ENCODE measurements at regions not wholly inside any gene's neighbourhood (a gene's known extent, or its start where the extent isn't known, plus 50 kb on each side); places are given as distances from the start of the nearest gene placed in this dataset.

- no peaks in the 10 kb centered on the region for H3K27me3 ChIP-seq (ENCODE audit: control insufficient read depth, insufficient read depth, low read length)
- H3K36me3 ChIP-seq (ENCODE audit: control insufficient read depth, insufficient read depth, low read length): no peaks in the 10 kb centered on the region
- peaks cover 15% of the 10 kb centered on the region; the same call in 1 of the 2 replicates for H3K9me3 ChIP-seq (ENCODE audit: control insufficient read depth, insufficient read depth, low read length)
- H3K4me1 ChIP-seq (ENCODE audit: control insufficient read depth, insufficient read depth, low read length): peaks cover 5% of the 10 kb centered on the region; the same call in 1 of the 2 replicates
- H3K27ac ChIP-seq (ENCODE audit: low read depth, low read length): no peak overlapping the region
- no peak overlapping the region for H3K9ac ChIP-seq (ENCODE audit: low read depth, low read length)
- no peak overlapping the region for H3K4me3 ChIP-seq (ENCODE audit: low read depth, low read length)
These were observed 229.4 kb downstream of the MID1IP1 start for GRCh38 chrX:39030636-39031035.

- Histone ChIP-seq H3K9ac (ENCODE audit: low read depth, low read length) (no peak overlapping the region), H3K27me3 (ENCODE audit: control insufficient read depth, insufficient read depth, low read length) (no peaks in the 10 kb centered on the region), H3K9me3 (ENCODE audit: control insufficient read depth, insufficient read depth, low read length) (0 out of 2 replicates have a peak, but pooled peaks cover 2% of the 10 kb centered on the region), H3K4me3 (ENCODE audit: low read depth, low read length) (no peak overlapping the region), H3K27ac (ENCODE audit: low read depth, low read length) (no peak overlapping the region), H3K36me3 (ENCODE audit: control insufficient read depth, insufficient read depth, low read length) (no peaks in the 10 kb centered on the region), H3K4me1 (ENCODE audit: control insufficient read depth, insufficient read depth, low read length) (no peaks in the 10 kb centered on the region)
These were observed 238.6 kb downstream of the MID1IP1 start for GRCh38 chrX:39039890-39040289.

GRCh38 chrX:39043838-39044550 lies 242.7 kb downstream of the MID1IP1 start:
- H3K36me3 ChIP-seq (ENCODE audit: control insufficient read depth, insufficient read depth, low read length): no peaks in the 10 kb centered on the region
- no peak overlapping the region for H3K4me3 ChIP-seq (ENCODE audit: low read depth, low read length)
- H3K9me3 ChIP-seq (ENCODE audit: control insufficient read depth, insufficient read depth, low read length): no peaks in the 10 kb centered on the region
- no peaks in the 10 kb centered on the region for H3K4me1 ChIP-seq (ENCODE audit: control insufficient read depth, insufficient read depth, low read length)
- H3K27ac ChIP-seq (ENCODE audit: low read depth, low read length): no peak overlapping the region
- no peak overlapping the region for H3K9ac ChIP-seq (ENCODE audit: low read depth, low read length)
- H3K27me3 ChIP-seq (ENCODE audit: control insufficient read depth, insufficient read depth, low read length): no peaks in the 10 kb centered on the region

GRCh38 chrX:39047174-39047573 lies 245.9 kb downstream of the MID1IP1 start:
- Histone ChIP-seq H3K4me1 (ENCODE audit: control insufficient read depth, insufficient read depth, low read length) (no peaks in the 10 kb centered on the region), H3K9ac (ENCODE audit: low read depth, low read length) (no peak overlapping the region), H3K9me3 (ENCODE audit: control insufficient read depth, insufficient read depth, low read length) (no peaks in the 10 kb centered on the region), H3K4me3 (ENCODE audit: low read depth, low read length) (no peak overlapping the region), H3K27ac (ENCODE audit: low read depth, low read length) (no peak overlapping the region), H3K36me3 (ENCODE audit: control insufficient read depth, insufficient read depth, low read length) (no peaks in the 10 kb centered on the region), H3K27me3 (ENCODE audit: control insufficient read depth, insufficient read depth, low read length) (no peaks in the 10 kb centered on the region)

GRCh38 chrX:39049975-39050374 lies 248.7 kb downstream of the MID1IP1 start:
- Histone ChIP-seq H3K36me3 (ENCODE audit: control insufficient read depth, insufficient read depth, low read length) (no peaks in the 10 kb centered on the region), H3K27ac (ENCODE audit: low read depth, low read length) (no peak overlapping the region), H3K4me1 (ENCODE audit: control insufficient read depth, insufficient read depth, low read length) (no peaks in the 10 kb centered on the region), H3K9ac (ENCODE audit: low read depth, low read length) (no peak overlapping the region), H3K27me3 (ENCODE audit: control insufficient read depth, insufficient read depth, low read length) (no peaks in the 10 kb centered on the region), H3K9me3 (ENCODE audit: control insufficient read depth, insufficient read depth, low read length) (no peaks in the 10 kb centered on the region), H3K4me3 (ENCODE audit: low read depth, low read length) (no peak overlapping the region)

GRCh38 chrX:39050427-39050826 lies 249.2 kb downstream of the MID1IP1 start:
- no peaks in the 10 kb centered on the region for H3K9me3 ChIP-seq (ENCODE audit: control insufficient read depth, insufficient read depth, low read length)
- no peaks in the 10 kb centered on the region for H3K27me3 ChIP-seq (ENCODE audit: control insufficient read depth, insufficient read depth, low read length)
- no peak overlapping the region for H3K9ac ChIP-seq (ENCODE audit: low read depth, low read length)
- H3K27ac ChIP-seq (ENCODE audit: low read depth, low read length): no peak overlapping the region
- H3K4me1 ChIP-seq (ENCODE audit: control insufficient read depth, insufficient read depth, low read length): no peaks in the 10 kb centered on the region
- H3K4me3 ChIP-seq (ENCODE audit: low read depth, low read length): no peak overlapping the region
- no peaks in the 10 kb centered on the region for H3K36me3 ChIP-seq (ENCODE audit: control insufficient read depth, insufficient read depth, low read length)

- H3K4me1 ChIP-seq (ENCODE audit: control insufficient read depth, insufficient read depth, low read length): no peaks in the 10 kb centered on the region
- H3K9me3 ChIP-seq (ENCODE audit: control insufficient read depth, insufficient read depth, low read length): no peaks in the 10 kb centered on the region
- H3K9ac ChIP-seq (ENCODE audit: low read depth, low read length): no peak overlapping the region
- no peaks in the 10 kb centered on the region for H3K36me3 ChIP-seq (ENCODE audit: control insufficient read depth, insufficient read depth, low read length)
- H3K27me3 ChIP-seq (ENCODE audit: control insufficient read depth, insufficient read depth, low read length): no peaks in the 10 kb centered on the region
- H3K27ac ChIP-seq (ENCODE audit: low read depth, low read length): no peak overlapping the region
- H3K4me3 ChIP-seq (ENCODE audit: low read depth, low read length): no peak overlapping the region
These were observed 251.5 kb downstream of the MID1IP1 start for GRCh38 chrX:39052751-39053150.

- H3K27ac ChIP-seq (ENCODE audit: low read depth, low read length): no peak overlapping the region
- no peak overlapping the region for H3K4me3 ChIP-seq (ENCODE audit: low read depth, low read length)
- no peaks in the 10 kb centered on the region for H3K36me3 ChIP-seq (ENCODE audit: control insufficient read depth, insufficient read depth, low read length)
- H3K4me1 ChIP-seq (ENCODE audit: control insufficient read depth, insufficient read depth, low read length): no peaks in the 10 kb centered on the region
- no peak overlapping the region for H3K9ac ChIP-seq (ENCODE audit: low read depth, low read length)
- H3K9me3 ChIP-seq (ENCODE audit: control insufficient read depth, insufficient read depth, low read length): peaks cover 14% of the 10 kb centered on the region; the same call in 1 of the 2 replicates
- no peaks in the 10 kb centered on the region for H3K27me3 ChIP-seq (ENCODE audit: control insufficient read depth, insufficient read depth, low read length)
These were observed 257.5 kb downstream of the MID1IP1 start for GRCh38 chrX:39058724-39059123.

GRCh38 chrX:39059866-39060265 lies 258.6 kb downstream of the MID1IP1 start:
- Histone ChIP-seq H3K9me3 (ENCODE audit: control insufficient read depth, insufficient read depth, low read length) (peaks cover 14% of the 10 kb centered on the region; the same call in 1 of the 2 replicates), H3K4me3 (ENCODE audit: low read depth, low read length) (no peak overlapping the region), H3K27me3 (ENCODE audit: control insufficient read depth, insufficient read depth, low read length) (no peaks in the 10 kb centered on the region), H3K27ac (ENCODE audit: low read depth, low read length) (no peak overlapping the region), H3K36me3 (ENCODE audit: control insufficient read depth, insufficient read depth, low read length) (no peaks in the 10 kb centered on the region), H3K4me1 (ENCODE audit: control insufficient read depth, insufficient read depth, low read length) (peaks cover under 1% of the 10 kb centered on the region; the same call in 1 of the 2 replicates), H3K9ac (ENCODE audit: low read depth, low read length) (no peak overlapping the region)

- Histone ChIP-seq H3K9me3 (ENCODE audit: control insufficient read depth, insufficient read depth, low read length) (peaks cover 14% of the 10 kb centered on the region; the same call in 1 of the 2 replicates), H3K27ac (ENCODE audit: low read depth, low read length) (no peak overlapping the region), H3K4me3 (ENCODE audit: low read depth, low read length) (no peak overlapping the region), H3K36me3 (ENCODE audit: control insufficient read depth, insufficient read depth, low read length) (no peaks in the 10 kb centered on the region), H3K27me3 (ENCODE audit: control insufficient read depth, insufficient read depth, low read length) (no peaks in the 10 kb centered on the region), H3K4me1 (ENCODE audit: control insufficient read depth, insufficient read depth, low read length) (peaks cover 16% of the 10 kb centered on the region), H3K9ac (ENCODE audit: low read depth, low read length) (no peak overlapping the region)
These were observed 261.8 kb downstream of the MID1IP1 start for GRCh38 chrX:39063037-39063436.

GRCh38 chrX:39063702-39064101 lies 262.4 kb downstream of the MID1IP1 start:
- H3K9me3 ChIP-seq (ENCODE audit: control insufficient read depth, insufficient read depth, low read length): peaks cover 14% of the 10 kb centered on the region; the same call in 1 of the 2 replicates
- no peaks in the 10 kb centered on the region for H3K36me3 ChIP-seq (ENCODE audit: control insufficient read depth, insufficient read depth, low read length)
- peaks cover 16% of the 10 kb centered on the region for H3K4me1 ChIP-seq (ENCODE audit: control insufficient read depth, insufficient read depth, low read length)
- no peaks in the 10 kb centered on the region for H3K27me3 ChIP-seq (ENCODE audit: control insufficient read depth, insufficient read depth, low read length)
- H3K4me3 ChIP-seq (ENCODE audit: low read depth, low read length): no peak overlapping the region
- H3K9ac ChIP-seq (ENCODE audit: low read depth, low read length): no peak overlapping the region
- no peak overlapping the region for H3K27ac ChIP-seq (ENCODE audit: low read depth, low read length)
